Keratinocyte (primary cell): ENCODE measurements at regions not wholly inside any gene's neighbourhood (a gene's known extent, or its start where the extent isn't known, plus 50 kb on each side); places are given as distances from the start of the nearest gene placed in this dataset.

Source experiments
- DNase-seq: peaks from one replicate; pipeline ENCODE4 v3.0.0-alpha.2; 2011; ENCODE audit warnings: low read depth, missing footprints, low spot score
- FAIRE-seq: peaks from 2 replicates; lab custom pipeline; 2011; peaks lifted over from hg19 to GRCh38; lab: Jason Lieb, UNC
- H2AFZ ChIP-seq: 2 replicates; pipeline ENCODE4 v1.6.0; 2012; ENCODE audit warnings: low read length, control low read depth, inconsistent platforms; ENCODE audit not compliant: control insufficient read depth
- H3K27ac ChIP-seq: 2 replicates; pipeline ENCODE4 v1.5.1; 2011; ENCODE audit warnings: low read length; ENCODE audit not compliant: control insufficient read depth, insufficient read depth
- H3K27me3 ChIP-seq: 3 replicates; pipeline ENCODE4 v1.6.0; 2011; ENCODE audit warnings: low read length; ENCODE audit not compliant: control insufficient read depth, insufficient read depth; ENCODE audit errors: extremely low read depth
- H3K36me3 ChIP-seq, 2 experiments: 2 replicates in 1 of 2; 3 replicates in 1 of 2; pipeline ENCODE4 v1.5.1; 2011; ENCODE audit warnings: low read length in 2 of 2, mild to moderate bottlenecking in 1 of 2; ENCODE audit not compliant: control insufficient read depth in 2 of 2, insufficient read depth in 2 of 2; ENCODE audit errors: extremely low read depth in 1 of 2
- H3K4me1 ChIP-seq: 3 replicates; pipeline ENCODE4 v1.5.1; 2011; ENCODE audit warnings: low read length; ENCODE audit not compliant: control insufficient read depth, insufficient read depth; ENCODE audit errors: extremely low read depth
- H3K4me2 ChIP-seq: 3 replicates; pipeline ENCODE4 v1.6.0; 2011; ENCODE audit warnings: low read depth, low read length; ENCODE audit not compliant: control insufficient read depth, insufficient read depth; ENCODE audit errors: extremely low read depth
- H3K4me3 ChIP-seq, 3 experiments: fragments of 200-600 bp in 1 of 3; sonication (generic) in 1 of 3; 2 replicates in 2 of 3; 3 replicates in 1 of 3; pipeline ENCODE4 v1.5.1; 2011 to 2016; ENCODE audit warnings: low read length in 3 of 3, mild to moderate bottlenecking in 3 of 3, control low read depth in 2 of 3, inconsistent platforms in 1 of 3, low read depth in 1 of 3, mixed read lengths in 1 of 3, mixed run types in 1 of 3, moderate library complexity in 1 of 3; ENCODE audit not compliant: control insufficient read depth in 2 of 3, insufficient read depth in 2 of 3; ENCODE audit errors: extremely low read depth in 1 of 3
- H3K79me2 ChIP-seq: 2 replicates; pipeline ENCODE4 v1.6.0; 2012; ENCODE audit warnings: low read length; ENCODE audit not compliant: control insufficient read depth, insufficient read depth
- H3K9ac ChIP-seq: 3 replicates; pipeline ENCODE4 v1.6.0; 2011; ENCODE audit warnings: low read length; ENCODE audit not compliant: control insufficient read depth, insufficient read depth; ENCODE audit errors: extremely low read depth
- H3K9me1 ChIP-seq: 3 replicates; pipeline ENCODE4 v1.6.0; 2011; ENCODE audit warnings: low read length; ENCODE audit not compliant: control insufficient read depth, insufficient read depth; ENCODE audit errors: extremely low read depth
- H3K9me3 ChIP-seq: 2 replicates; pipeline ENCODE4 v1.5.1; 2012; ENCODE audit warnings: low read depth, low read length; ENCODE audit not compliant: control insufficient read depth
- H4K20me1 ChIP-seq: 3 replicates; pipeline ENCODE4 v1.6.0; 2011; ENCODE audit warnings: low read length; ENCODE audit not compliant: control insufficient read depth, insufficient read depth; ENCODE audit errors: extremely low read depth
- EZH2 ChIP-seq: IDR thresholded peaks from one replicate; pipeline ENCODE4 v1.6.1; 2012; ENCODE audit warnings: inconsistent platforms, mild to moderate bottlenecking, low read length, moderate library complexity
- dilution Hi-C: fragments of 300-500 bp; cut with MboI; formaldehyde crosslinking; loops from one replicate; pipeline ENCODE4 v1.7.0; 2020; ENCODE audit warnings: low sequenced_read_pairs; ENCODE audit not compliant: extremely low pct_ligation_motif_present
- TF ChIP-seq, protein P1 (sequence below), 3 experiments: IDR thresholded peaks in 1 of 3; conservative IDR thresholded peaks in 1 of 3; optimal IDR thresholded peaks in 1 of 3; 2 replicates in 2 of 3; 3 replicates in 1 of 3; pipeline versions ENCODE3 to v1.5.1; 2011; ENCODE audit warnings: low read length in 3 of 3, mild to moderate bottlenecking in 3 of 3, moderate library complexity in 2 of 3, control low read depth in 1 of 3, inconsistent platforms in 1 of 3; ENCODE audit not compliant: insufficient read depth in 2 of 3; ENCODE audit errors: extremely low read depth in 1 of 3

DNA sequence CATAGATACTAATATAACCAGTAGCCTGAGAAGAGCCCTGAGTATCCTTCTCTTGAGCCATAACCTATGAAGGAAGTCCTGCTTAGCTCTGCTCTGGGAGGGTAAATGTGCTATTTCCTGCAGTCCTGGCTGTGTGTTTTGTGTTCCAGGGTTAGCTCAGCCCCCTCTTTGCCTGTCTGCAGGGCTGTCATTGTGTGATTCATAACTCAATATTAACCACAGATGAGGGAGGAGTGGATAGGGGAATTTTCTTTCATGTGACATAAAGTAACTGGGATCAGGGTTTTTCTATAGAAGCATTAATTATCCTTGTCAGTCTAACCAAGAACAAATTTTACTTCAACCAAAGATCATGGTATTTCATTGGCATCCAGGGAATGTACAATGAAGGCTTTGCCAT is 183.3 kb upstream of the ZBTB20 start:
- dilution Hi-C loops, result no loop called here
- no peaks in the 10 kb centered on the region for H3K9me1 ChIP-seq
- H3K4me3 ChIP-seq, result no peak overlapping the region
- H3K36me3 ChIP-seq, result no peaks in the 10 kb centered on the region
- no peaks in the 10 kb centered on the region for H3K27me3 ChIP-seq
- H3K9ac ChIP-seq, result no peak overlapping the region
- no peaks in the 10 kb centered on the region for H3K9me3 ChIP-seq
- no peak overlapping the region for H2AFZ ChIP-seq
- no peak overlapping the region for H3K27ac ChIP-seq
- H3K4me2 ChIP-seq, result no peak overlapping the region
- no peak for DNase-seq
- H3K79me2 ChIP-seq, result no peaks in the 10 kb centered on the region
- no peak for FAIRE-seq
- H4K20me1 ChIP-seq, result no peaks in the 10 kb centered on the region
- H3K4me1 ChIP-seq, result no peaks in the 10 kb centered on the region
- TF ChIP-seq, protein P1, sequence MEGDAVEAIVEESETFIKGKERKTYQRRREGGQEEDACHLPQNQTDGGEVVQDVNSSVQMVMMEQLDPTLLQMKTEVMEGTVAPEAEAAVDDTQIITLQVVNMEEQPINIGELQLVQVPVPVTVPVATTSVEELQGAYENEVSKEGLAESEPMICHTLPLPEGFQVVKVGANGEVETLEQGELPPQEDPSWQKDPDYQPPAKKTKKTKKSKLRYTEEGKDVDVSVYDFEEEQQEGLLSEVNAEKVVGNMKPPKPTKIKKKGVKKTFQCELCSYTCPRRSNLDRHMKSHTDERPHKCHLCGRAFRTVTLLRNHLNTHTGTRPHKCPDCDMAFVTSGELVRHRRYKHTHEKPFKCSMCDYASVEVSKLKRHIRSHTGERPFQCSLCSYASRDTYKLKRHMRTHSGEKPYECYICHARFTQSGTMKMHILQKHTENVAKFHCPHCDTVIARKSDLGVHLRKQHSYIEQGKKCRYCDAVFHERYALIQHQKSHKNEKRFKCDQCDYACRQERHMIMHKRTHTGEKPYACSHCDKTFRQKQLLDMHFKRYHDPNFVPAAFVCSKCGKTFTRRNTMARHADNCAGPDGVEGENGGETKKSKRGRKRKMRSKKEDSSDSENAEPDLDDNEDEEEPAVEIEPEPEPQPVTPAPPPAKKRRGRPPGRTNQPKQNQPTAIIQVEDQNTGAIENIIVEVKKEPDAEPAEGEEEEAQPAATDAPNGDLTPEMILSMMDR (optimal IDR thresholded peaks at IDR 0.05 in 1 of 3, IDR thresholded peaks at IDR 0.05 in 1 of 3, conservative IDR thresholded peaks at IDR 0.05 in 1 of 3; ENCODE audit: extremely low read depth in 1 of 3, insufficient read depth in 2 of 3, low read length in 3 of 3), result no peak
- no peak for TF ChIP-seq EZH2

DNA sequence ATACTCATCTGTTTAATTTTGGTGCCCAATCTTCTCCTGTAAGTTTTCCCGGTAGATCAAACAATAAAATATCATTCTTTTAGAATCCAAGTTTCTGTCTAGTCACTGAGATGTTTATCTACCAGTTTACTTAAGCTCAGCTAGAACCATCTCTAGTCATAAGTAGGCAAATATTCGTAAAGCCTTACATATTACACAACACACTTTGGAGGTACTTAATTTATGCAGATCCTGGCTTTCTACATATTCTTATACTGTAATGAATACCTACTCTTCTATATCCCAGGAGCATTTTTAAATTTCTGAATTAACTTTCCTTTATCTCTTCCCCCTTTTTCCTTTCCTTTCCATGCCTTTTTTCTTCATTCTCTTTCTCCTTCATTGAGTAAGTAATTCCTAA is 185.9 kb upstream of the ZBTB20 start:
- FAIRE-seq, result no peak
- dilution Hi-C loops, result no loop called here
- no peak overlapping the region for H3K4me3 ChIP-seq
- H3K27ac ChIP-seq, result no peak overlapping the region
- no peaks in the 10 kb centered on the region for H3K9me3 ChIP-seq
- H3K9me1 ChIP-seq, result no peaks in the 10 kb centered on the region
- H3K36me3 ChIP-seq, result no peaks in the 10 kb centered on the region
- H3K4me2 ChIP-seq, result no peak overlapping the region
- no peaks in the 10 kb centered on the region for H4K20me1 ChIP-seq
- DNase-seq, result no peak
- no peak overlapping the region for H3K9ac ChIP-seq
- no peak for TF ChIP-seq EZH2
- TF ChIP-seq, protein P1 (optimal IDR thresholded peaks at IDR 0.05 in 1 of 3, IDR thresholded peaks at IDR 0.05 in 1 of 3, conservative IDR thresholded peaks at IDR 0.05 in 1 of 3; ENCODE audit: extremely low read depth in 1 of 3, insufficient read depth in 2 of 3, low read length in 3 of 3), result no peak
- H3K79me2 ChIP-seq, result no peaks in the 10 kb centered on the region
- H2AFZ ChIP-seq, result no peak overlapping the region
- H3K4me1 ChIP-seq, result no peaks in the 10 kb centered on the region
- no peaks in the 10 kb centered on the region for H3K27me3 ChIP-seq
